Stimulated activated CD4-positive, alpha-beta T cell treated with anti-CD3 and anti-CD28 coated beads, Interleukin-2, amount 100 ng/mL, for 48 hours (primary cell): ENCODE measurements at regions not wholly inside any gene's neighbourhood (a gene's known extent, or its start where the extent isn't known, plus 50 kb on each side); places are given as distances from the start of the nearest gene placed in this dataset.

Source experiments
- DNase-seq, 2 donors: peaks; one replicate each; pipeline ENCODE4 v3.0.0-alpha.2; 2020

DNA sequence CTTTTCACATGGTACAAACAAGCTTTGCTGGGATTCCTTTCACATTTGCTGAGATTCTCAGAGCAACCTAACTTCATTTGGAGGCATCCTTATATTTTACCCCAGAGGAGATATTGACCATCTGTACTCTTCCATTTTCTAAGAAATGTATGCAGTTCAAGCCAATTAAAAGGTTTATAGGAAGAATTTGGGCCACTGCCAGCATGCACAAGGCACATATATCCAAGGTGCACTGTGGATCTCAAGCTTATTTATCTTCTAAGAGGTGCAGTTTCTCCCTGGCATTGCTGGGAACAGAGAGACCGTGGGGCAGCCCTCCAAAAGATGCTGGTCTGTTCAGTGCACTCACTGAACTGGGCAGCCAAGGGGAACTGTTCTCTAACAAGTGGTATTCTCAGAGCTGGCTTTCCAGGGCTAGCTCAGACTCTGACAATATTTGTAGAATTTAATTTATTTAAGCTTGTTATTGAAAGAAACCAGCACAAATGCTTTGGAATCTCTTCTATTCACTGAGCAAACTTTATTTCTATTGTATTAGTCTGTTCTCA lies 213.3 kb downstream of the TENT4A start:
- DNase-seq, result no peak

DNA sequence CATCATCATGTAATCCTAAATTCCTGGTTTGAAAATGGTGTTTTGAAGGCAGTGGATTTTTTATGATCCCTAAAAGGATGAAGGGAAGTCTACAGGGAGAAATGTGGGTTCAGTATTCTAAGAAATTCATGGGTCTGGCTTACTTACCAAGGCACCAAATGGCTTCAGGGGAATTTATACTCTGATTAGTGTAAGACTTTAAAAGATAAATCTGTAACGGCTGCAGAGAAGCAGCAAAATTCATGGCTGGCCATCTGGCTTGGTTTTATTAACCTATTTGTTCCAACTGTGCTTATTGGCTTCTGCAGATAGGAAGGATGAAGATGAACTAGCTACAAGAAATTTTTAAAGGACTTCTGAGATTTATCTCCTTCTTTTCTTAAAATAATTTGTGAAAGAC lies 222.8 kb downstream of the TENT4A start:
- no peak for DNase-seq

DNA sequence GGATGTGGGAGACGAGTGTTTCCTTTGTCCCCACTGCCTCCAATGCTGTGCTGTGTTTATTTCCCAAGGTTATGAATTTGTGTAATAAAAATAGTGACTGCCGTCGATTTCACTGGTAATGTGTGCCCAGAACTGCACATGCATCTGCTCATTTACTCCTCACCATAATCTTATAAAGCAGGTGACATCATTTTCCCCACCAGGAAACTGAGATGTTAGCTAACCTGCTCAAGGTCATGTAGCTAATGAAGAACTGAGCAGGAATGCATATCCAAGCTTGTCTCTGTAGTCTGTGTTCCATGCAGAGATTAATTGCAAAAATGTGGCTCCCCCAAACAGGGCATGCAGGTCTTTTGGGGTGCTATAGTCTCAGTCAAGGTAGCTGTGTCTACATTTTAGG lies 224.4 kb downstream of the TENT4A start:
- no peak for DNase-seq

DNA sequence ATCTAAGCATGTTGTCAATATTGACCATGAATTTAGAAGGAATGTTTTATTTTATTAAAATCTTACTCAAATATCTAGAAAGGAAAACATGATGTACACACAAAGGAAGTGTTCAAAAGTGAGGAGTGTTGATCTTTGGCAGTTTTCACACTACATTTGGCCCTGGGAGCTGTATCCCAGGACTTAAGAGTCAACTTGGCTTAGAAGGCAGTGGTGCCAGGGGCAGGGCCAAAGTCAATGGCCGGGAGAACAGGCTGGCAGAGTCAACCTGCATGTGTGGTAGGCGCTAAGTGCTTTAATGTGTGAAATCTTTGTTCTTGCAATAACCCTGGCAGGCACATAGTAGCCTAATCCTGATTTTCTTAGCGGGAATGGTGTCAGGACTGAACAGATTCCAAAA lies 228.4 kb downstream of the TENT4A start:
- no peak for DNase-seq

DNA sequence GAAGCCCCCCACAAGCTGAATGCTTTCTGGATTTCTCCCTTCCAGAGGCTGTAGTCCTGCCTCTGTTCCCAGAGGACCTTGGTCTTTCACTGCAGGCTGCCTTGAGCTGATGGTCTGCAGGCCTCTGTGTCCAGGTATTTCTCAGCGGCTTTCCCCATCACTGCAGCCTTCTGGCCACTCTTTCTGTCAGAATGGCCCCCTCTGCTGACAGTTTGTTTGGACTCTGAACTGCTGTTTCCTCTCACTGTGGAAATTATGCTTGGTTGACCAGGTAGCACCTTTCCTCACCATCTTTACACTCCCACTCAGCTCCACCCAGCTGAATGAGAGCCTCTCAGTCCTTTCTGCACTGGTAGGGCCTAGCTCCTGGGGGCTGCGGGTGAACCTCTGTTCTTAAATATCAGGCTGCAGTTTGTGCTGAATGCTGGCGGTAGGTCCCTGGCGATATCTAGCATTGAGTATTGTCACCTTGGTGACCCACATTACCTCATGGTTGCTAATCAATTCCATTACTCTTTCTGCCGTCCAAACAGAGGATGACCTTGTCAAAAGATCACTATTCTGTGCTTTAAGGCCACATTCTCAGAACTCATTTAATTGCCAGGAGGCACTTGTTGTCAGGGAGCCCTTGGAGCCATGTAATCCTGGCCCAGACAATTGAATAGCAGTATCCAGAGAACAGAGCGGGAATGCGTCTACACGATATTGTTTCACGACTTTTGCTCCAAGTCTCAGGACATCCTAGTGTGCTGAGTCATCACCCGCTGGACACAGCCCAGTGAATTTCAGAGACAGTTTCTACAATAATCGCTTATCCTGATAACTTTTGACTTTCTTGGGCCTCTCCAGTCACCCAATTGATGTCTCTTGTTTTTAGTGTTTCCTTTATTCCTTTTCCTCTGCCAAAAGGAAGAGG lies 230.2 kb downstream of the TENT4A start:
- no peak for DNase-seq

DNA sequence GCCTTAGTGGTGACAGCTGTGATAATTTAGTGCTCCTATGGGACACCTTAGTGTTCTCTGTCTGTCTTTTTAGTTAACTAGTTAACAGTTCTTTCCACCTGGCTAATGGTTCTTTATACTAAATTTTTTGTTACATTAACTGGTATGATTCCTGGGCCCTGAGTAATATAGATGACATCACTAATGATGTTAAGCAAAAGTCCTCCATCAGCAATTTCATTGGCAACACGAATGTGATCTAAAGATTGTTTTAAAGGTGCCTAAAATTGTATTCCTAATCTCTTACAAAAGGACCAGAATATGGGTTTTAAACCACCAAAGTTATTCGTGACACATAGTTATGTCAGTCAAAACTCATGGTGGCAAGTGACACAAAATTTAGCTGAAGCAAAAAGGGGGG lies 235.3 kb downstream of the TENT4A start:
- no peak for DNase-seq

DNA sequence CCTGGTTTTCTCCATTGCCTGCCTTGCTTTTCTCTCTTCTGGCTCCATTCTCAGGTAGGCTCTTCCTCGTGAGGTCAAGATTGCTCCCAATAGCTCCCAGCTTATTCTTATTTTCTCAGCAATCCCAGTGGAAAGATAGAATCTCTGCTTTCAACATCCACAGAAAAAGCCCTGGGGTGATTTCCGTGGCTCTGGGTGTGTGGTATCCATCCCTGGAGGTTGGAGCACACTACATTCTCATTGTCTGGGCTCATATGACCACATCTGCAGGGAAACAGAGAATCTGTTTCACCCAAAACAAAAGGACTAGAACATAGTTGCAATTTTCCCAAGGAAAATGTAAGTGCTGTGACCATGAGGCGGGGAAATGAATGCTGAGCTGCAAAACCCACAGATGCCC lies 236.0 kb downstream of the TENT4A start:
- DNase-seq, result no peak

DNA sequence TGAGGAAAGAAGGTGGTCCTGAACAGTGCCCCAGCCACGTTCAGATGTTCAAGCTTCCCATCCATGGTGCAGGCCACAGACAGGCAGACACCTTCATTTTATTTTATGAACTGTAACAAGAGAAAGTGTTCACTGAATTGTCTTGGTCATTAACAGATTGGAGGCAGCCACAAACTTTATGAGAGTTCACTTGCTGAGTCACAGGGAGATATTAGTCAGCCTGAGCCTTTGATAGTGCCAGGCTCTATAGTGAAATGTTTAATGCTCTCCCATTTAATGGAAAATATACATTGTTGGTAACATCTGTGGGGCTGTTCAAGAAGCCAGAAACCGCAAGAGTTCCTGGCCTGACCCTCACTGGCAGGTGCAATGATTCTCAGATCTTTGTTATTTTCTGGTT lies 237.0 kb downstream of the TENT4A start:
- no peak for DNase-seq

DNA sequence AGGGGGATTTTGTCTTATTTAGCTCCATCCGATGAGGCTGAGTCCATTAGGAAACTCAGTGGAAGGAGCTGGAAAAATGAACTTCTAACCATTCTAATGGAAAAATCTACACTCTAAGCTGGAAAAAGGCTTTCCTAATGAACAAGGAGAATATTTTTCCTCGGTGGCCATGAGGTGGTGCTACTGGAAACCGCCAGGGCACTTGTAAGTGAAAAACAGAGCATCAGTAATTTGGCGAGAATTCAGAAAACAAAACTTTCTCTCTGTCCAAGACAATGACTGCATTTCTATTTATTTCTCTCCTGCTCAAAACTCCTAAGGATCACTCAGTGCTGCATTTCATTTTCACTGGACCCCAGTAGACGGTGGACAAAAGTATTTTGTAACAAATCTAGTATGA lies 237.6 kb downstream of the TENT4A start:
- no peak for DNase-seq

DNA sequence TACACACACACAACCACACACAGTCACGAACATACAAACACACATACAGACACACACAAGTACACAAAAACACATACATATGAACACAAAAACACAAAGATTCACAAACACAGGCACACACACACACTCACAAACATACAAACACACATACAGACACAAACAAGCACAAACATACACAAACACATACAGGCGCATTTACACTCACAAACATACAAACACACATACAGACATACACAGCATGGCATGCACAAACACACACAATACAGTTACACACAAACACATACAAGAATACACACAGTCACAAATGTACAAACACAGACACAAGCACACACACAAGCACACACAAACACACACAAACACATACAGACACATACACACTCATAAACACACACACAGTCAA lies 247.9 kb downstream of the TENT4A start:
- no peak for DNase-seq

DNA sequence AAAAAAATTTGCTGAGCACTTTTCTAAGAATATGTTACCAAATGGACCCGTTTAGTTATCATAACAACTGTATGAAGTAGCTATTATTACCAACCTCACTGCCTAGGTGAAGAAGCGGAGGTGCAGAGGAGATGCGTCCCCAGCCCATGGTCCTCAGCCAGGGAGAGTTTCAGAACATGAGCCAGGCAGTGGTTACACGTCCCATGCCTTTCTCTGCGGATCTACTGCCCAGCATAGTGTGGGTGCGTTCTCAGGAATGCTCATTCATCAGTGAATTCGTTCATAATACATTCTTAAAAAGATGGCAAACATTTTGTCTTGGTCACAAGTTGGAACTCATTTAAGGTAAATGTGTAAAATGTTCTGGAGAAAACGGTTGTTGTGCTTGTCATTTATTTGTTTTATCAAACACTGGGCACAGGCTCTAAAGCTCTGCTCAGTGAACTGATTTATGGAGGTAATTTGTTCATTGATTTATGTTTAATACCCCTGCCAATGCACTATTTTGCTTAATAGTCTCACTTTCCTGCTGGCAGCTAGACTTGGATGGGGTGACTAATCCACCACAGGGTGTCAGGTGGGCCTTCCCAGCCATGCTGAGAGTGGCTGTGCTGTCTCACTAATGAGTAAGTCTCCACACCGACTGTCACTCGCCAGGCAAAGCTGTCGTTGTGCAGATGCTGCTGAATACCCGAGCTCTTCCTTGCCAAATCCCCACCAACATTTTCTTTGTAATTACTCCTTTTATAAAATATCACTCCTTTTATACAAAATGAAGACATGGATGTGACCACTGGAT lies 248.8 kb downstream of the TENT4A start:
- no peak for DNase-seq

DNA sequence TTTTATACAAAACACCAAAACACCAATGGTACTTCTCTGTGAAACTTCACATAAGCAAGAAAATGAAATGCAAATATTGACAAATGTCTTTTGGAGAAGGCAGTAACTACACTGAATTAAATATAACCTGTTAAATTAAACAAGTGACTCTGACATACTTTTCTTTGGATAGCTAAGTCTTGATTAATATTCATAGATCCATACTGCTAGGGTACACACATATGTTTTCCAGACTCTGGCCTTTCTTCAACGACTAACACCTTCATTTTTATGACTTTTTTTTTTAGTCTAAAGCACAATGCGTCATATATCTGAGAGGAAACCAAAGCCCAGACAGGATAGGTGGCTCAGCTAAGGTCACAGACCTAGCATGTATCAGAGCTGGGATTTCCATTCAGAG lies 263.7 kb downstream of the TENT4A start:
- no peak for DNase-seq

DNA sequence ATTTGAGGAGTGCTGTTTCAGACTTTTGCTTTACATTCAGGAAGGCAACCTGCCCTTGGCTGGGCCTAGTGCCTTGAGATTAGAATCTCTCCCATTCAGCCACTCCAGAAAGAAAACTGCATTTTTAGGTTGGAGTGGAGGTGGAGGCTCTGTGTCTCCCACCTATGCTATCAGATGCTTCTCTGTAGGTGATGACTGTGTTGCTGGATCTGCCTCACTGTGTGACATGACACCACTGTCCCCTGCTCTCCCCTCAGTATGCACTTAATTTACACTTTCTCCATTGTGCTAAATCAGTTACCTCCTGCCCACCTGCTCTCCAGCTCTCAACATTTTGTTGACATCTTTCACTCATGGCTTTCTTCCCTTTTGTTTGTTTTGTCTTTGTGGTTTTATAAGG lies 265.8 kb downstream of the TENT4A start:
- no peak for DNase-seq

DNA sequence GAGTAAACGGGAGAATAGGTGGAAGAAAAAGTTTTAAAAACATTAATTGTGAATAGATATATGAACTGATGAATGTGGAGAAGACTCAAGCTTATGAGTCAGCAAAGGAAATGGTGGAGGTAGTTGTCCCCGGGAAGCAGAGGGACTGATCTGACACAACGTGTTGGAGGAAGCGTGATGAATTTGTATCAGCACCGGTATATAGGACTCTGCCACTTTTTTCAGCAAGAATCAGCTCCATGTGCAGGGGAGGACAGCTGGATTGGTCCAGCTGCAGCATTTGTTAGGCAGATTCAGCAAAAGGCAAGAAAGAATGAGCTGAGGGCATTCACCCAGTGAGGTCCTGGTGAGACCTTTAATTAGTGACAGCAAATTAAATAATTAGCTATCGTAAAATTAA lies 276.0 kb downstream of the TENT4A start:
- no peak for DNase-seq

DNA sequence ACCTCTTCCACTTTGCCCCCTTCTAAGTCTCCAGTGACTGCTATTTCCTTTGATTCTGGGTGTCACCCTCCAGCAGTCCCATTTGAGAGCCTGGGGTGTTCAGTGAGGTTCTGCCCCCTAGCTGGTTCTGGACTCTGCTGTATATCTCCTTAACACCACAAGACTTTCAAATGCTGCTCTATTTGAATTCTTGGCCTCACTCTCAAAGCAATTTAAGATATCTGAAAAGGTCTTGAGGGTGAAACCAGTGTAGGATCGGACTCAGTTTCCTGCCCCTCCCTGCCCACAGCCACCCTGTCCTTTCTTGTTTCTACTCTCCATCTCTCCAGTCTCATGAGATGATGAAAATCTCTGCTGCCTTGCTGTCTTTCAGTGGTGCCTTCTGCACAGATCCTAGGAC lies 280.9 kb downstream of the TENT4A start:
- no peak for DNase-seq

DNA sequence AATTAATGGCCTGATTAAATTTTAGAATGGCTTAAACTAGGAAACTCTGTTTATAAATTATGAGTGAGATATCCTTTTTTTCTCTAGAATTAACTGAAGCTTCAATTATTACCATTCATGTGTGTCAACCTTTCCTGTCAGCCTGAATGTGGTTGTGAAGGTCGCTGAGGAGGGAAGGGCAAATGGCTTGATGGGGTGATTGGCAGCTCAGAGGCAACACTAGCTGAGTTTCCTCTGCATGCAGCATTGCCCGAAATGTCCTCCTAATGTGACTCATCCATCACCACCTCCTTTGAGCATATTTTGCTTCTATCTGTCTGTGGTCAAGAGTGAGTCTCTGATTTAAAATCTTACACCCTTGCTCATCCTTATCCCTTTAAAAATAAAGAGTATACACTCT lies 281.9 kb downstream of the TENT4A start:
- no peak for DNase-seq

DNA sequence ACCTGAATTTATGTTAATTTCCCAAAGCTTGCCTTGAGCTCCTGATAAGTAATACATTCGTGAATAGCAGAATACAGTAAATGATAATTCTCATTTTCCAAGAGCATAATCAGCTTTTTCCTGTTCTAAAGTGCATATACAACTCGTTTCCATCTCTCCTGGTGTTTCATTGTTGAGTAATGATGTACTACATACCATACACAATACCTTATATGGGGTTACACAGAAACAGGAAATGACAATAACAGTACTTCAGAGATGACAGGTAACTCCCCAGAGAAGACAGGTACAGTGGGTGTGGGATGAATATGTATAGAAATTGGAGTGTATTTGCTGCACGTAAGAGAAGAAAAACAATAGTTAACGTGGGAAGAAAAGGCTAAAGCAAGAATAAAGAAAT lies 287.1 kb downstream of the TENT4A start:
- DNase-seq, result no peak

DNA sequence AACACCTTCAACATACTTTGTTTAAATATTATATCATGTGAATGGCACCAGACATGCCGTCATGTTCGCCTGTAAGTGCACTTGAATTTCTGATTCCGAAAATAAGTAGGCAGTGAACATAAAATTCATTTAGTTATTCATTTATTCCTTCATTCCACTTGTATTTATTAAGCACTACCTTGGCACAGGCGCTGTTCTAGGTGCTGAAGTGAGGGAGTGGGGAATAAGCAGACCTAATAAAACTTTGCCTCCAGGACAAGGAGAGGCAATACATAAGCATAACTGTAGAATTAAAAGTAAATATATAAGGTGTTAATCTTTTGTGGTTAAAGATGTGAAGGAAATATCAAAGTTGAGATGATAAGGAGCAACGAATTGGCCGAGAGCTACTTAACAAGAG lies 297.4 kb downstream of the TENT4A start:
- DNase-seq, result no peak

DNA sequence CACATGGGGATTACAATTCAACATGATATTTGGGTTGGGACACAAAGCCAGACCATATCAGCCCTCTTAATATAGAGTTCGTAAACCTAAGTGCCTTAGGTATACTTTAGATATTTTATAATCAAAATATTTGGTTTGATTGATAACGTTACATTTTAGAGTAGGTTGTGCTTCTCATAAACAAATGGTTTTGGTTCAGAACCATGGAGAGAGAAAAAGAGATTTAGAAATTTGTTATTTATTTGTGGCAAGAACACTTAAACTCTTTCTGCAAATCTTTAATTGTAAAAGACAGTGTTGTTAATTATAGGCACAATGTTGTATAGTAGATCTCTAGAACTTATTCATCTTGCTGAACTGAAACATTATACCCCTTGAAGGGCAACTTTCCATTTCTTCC lies 298.8 kb downstream of the TENT4A start:
- DNase-seq, result no peak

DNA sequence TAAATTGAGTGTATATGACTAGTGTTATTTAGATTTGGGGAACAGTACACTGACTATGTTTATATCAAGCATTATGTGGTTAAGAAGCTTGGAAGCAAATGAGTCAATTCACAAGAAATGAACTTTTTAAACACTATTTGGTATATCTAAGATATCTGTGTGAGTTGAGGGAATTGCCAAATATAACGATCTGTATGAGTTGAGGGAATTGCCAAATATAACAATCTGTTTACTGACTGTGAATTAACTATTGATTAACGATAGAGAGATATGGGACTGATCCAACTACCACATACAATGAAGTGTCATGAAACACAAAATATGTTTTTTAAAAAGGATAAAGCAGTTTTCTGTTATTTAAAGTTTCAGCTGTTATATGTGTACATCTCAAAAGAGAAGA lies 301.4 kb downstream of the TENT4A start:
- no peak for DNase-seq

DNA sequence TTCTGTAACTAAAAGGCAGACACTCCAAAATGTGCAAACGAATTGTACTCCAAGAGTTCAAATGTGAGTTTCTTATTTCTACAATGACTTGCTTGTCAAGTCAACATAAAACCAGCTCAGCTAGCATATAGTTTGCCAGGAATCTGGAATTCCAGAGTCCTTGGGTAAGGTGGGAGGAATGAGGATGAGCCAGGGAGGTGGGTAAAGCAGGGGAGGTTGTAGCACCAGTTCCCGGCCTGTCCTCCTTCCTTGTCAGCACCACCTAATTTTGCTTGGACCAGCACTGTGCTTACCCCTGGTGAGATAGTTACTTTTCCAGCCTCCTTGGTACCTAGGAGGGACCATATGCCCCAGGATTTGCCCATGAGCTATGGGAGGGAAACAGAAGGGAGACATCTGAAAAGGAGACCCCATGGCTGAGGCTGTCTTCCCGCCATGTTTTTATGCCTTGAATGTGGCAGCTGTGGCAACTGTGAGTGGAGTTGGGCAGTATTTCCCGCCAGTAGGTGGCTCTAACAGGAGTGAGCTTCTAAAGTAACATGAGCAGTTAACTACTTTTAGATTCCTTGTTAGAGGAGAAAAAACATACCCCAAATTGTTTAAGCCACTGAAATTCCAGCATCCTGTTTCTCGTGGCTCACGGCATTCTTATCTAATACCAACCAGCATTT lies 302.5 kb downstream of the TENT4A start:
- no peak for DNase-seq

DNA sequence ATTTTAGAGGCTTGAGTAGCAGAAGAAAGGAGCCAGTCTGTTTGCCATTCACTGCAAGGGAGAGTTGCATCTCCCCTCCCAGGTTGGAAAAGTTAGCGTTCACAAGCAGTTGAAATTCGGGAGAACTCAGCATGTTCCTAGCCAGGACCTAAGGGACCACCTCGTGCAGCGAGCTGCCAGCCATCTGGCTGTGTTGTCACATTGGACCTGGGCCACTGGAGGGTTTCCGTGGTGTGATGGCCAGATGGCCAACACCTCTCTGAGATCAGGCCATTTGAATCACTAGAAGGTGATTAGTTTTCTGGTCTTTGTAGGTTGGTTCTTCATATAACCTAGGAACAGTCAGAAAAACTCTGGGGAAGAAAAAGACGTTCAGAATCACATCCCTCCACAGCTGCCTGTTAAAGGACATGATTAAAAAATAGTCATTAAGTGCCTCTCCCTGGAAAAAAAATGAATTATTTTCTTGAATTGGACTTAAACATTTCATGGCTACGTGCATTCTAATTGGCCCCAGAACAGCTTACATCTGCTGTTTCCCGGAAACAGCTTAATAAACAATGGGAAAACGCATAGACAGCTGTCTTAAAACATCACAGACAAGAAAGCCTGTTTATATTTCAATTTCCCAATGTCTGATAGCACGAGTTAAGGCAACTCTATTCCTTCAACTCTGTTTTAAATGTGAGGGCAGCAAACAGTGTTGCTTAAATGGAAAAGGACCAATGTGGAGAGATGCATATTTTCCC lies 303.9 kb downstream of the TENT4A start:
- no peak for DNase-seq

DNA sequence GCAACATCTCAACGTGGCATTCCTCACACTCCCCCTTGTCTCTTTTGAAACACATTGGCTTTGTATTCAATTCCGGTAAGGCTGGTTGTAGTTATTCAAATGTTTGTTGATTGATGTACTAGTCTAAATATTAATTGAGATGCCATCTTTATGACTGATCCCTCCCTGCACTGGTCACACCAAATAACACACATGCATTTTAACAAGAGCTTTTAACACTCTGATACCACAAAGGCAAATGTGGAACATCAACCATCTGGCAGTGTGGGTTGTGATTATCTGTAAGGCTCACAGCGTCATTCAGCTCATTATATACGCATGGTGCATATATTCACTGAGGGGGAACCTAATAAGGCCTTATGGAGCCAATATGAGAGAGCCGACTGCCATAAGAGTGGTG lies 305.0 kb downstream of the TENT4A start:
- DNase-seq, result no peak
